B cell (primary cell): ENCODE measurements at regions not wholly inside any gene's neighbourhood (a gene's known extent, or its start where the extent isn't known, plus 50 kb on each side); places are given as distances from the start of the nearest gene placed in this dataset.

Experiments used
- ATAC-seq: fragments of 200-7000 bp; cut with Tn5 transposase; one replicate; pipeline ENCODE4 v1.10.0; 2021; ENCODE audit warnings: low read depth, mild to moderate bottlenecking, moderate number of reproducible peaks, moderate library complexity
- CTCF ChIA-PET: fragments of 350-600 bp; sonication (Branson Sonifier 250); formaldehyde crosslinking; loops from one replicate; lab custom pipeline; 2021; ENCODE audit warnings: antibody characterized with exemption, inconsistent platforms; lab: Charles Lee
- POLR2A ChIA-PET: fragments of 350-600 bp; sonication (Branson Sonifier 250); formaldehyde crosslinking; loops from one replicate; lab custom pipeline; 2021; ENCODE audit warnings: antibody characterized with exemption; lab: Charles Lee
- DNase-seq: peaks from one replicate; pipeline ENCODE4 v3.0.0; 2013
- H2AFZ ChIP-seq: 2 replicates; pipeline ENCODE4 v1.6.1; 2012; ENCODE audit warnings: mild to moderate bottlenecking, low read depth, low read length; ENCODE audit not compliant: insufficient read depth, poor library complexity, severe bottlenecking
- H3K27ac ChIP-seq, 2 donors: 1 replicate in 1 of 2; 2 replicates in 1 of 2; pipeline ENCODE4 v1.5.1; 2012 to 2013; ENCODE audit warnings: low read length in 2 of 2, mild to moderate bottlenecking in 2 of 2, moderate library complexity in 1 of 2
- H3K27me3 ChIP-seq, 4 experiments: fragments of 200-600 bp in 1 of 4; sonication (generic) in 1 of 4; replicated peaks in 1 of 4; 1 replicate in 2 of 4; 2 replicates in 2 of 4; pipeline versions ENCODE4 v1.6.1 to v1.7.0; 2013 to 2016; ENCODE audit warnings: low read length in 3 of 4, mild to moderate bottlenecking in 2 of 4, mixed read lengths in 1 of 4, moderate library complexity in 1 of 4; ENCODE audit not compliant: insufficient read depth in 4 of 4, control insufficient read depth in 3 of 4; ENCODE audit errors: control extremely low read depth in 1 of 4
- H3K36me3 ChIP-seq, 2 experiments: replicated peaks in 1 of 2; 1 replicate in 1 of 2; 2 replicates in 1 of 2; pipeline versions ENCODE4 v1.6.1 to v1.7.1; 2013; ENCODE audit warnings: low read length in 1 of 2; ENCODE audit not compliant: insufficient read depth in 2 of 2, control insufficient read depth in 1 of 2; ENCODE audit errors: control extremely low read depth in 1 of 2, extremely low read depth in 1 of 2
- H3K4me1 ChIP-seq, 2 donors: fragments of 200-600 bp in 1 of 2; sonication (generic) in 1 of 2; 1 replicate in 1 of 2; 2 replicates in 1 of 2; pipeline versions ENCODE4 v1.5.1 to v1.6.1; 2013 to 2017; ENCODE audit warnings: low read length in 2 of 2; ENCODE audit not compliant: control insufficient read depth in 2 of 2, insufficient read depth in 2 of 2
- H3K4me2 ChIP-seq: replicated peaks from 2 replicates; pipeline ENCODE3; 2012; ENCODE audit warnings: mild to moderate bottlenecking, low read depth, low read length; ENCODE audit not compliant: poor library complexity, severe bottlenecking
- H3K4me3 ChIP-seq, 5 experiments: fragments of 200-600 bp in 1 of 5; sonication (generic) in 1 of 5; 1 replicate in 3 of 5; 2 replicates in 2 of 5; pipeline versions ENCODE4 v1.5.1 to v1.7.0; 2011 to 2016; ENCODE audit warnings: low read length in 4 of 5, mild to moderate bottlenecking in 4 of 5, low read depth in 2 of 5, control low read depth in 1 of 5, moderate library complexity in 1 of 5; ENCODE audit not compliant: insufficient read depth in 1 of 5; ENCODE audit errors: control extremely low read depth in 1 of 5, extremely low read depth in 1 of 5
- H3K79me2 ChIP-seq: fragments of 200-600 bp; sonication (generic); one replicate; pipeline ENCODE4 v1.6.0; 2016; ENCODE audit warnings: low read length; ENCODE audit not compliant: control insufficient read depth, insufficient read depth
- H3K9ac ChIP-seq: fragments of 200-600 bp; sonication (generic); 2 replicates; pipeline ENCODE4 v1.6.1; 2017; ENCODE audit warnings: mild to moderate bottlenecking, low read length, moderate library complexity
- H3K9me3 ChIP-seq, 3 donors: one replicate each; pipeline versions ENCODE4 v1.6.1 to v1.7.1; 2013; ENCODE audit warnings: low read length in 2 of 3; ENCODE audit not compliant: control insufficient read depth in 2 of 3, insufficient read depth in 1 of 3; ENCODE audit errors: control extremely low read depth in 1 of 3
- H4K20me1 ChIP-seq: 2 replicates; pipeline ENCODE4 v1.6.0; 2012; ENCODE audit warnings: mild to moderate bottlenecking, low read length; ENCODE audit not compliant: insufficient read depth, control insufficient read depth, poor library complexity, severe bottlenecking
- H3K27ac Mint-ChIP-seq: one replicate; pipeline ENCODE4 v1.8.0; 2021; ENCODE audit warnings: mixed read lengths
- H3K27me3 Mint-ChIP-seq: one replicate; pipeline ENCODE4 v1.8.0; 2021; ENCODE audit warnings: mixed read lengths
- H3K4me1 Mint-ChIP-seq: one replicate; pipeline ENCODE4 v1.8.0; 2021; ENCODE audit warnings: mixed read lengths
- H3K4me3 Mint-ChIP-seq: one replicate; pipeline ENCODE4 v1.8.0; 2021; ENCODE audit warnings: mixed read lengths
- H3K9me3 Mint-ChIP-seq: one replicate; pipeline ENCODE4 v1.8.0; 2022; ENCODE audit warnings: mixed read lengths; ENCODE audit not compliant: insufficient read depth
- EZH2 ChIP-seq: IDR thresholded peaks from 2 replicates; pipeline ENCODE4 v1.6.1; 2012; ENCODE audit warnings: borderline replicate concordance, low read depth, mild to moderate bottlenecking, moderate library complexity, low read length; ENCODE audit not compliant: insufficient read depth, poor library complexity, severe bottlenecking
- WGBS: methylation state at CpG from one replicate; pipeline ENCODE4 v1.1.5; 2013; ENCODE audit warnings: missing lambda C conversion rate; ENCODE audit not compliant: insufficient coverage; 5-methylcytosine and 5-hydroxymethylcytosine counted together
- intact Hi-C: fragments of 100-400 bp; cut with micrococcal nuclease; formaldehyde crosslinking; loops from one replicate; pipeline ENCODE4 v1.10.0; 2022
- TF ChIP-seq, protein P1 (sequence below): fragments of 200-600 bp; IDR thresholded peaks from one replicate; pipeline ENCODE4 v1.8.0; 2022; ENCODE audit warnings: antibody characterized with exemption, mild to moderate bottlenecking

DNA sequence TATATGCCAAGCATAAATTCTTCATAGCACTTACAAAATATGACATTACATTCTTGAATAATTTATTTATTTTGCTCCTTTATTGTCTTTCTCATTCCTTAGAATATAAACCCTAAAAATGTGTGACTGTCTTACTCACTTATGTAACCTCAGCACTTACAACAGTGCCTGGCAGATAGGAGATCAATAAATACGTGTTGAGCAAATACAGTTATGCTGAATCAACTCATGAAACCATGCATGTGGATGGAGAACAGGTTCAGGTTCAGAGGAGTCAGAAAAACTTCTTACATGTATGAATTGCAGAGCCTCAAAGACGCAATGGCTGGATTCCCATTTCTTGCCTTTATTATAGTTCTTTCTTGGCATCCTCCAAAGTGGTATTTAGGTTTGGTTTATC is 659.4 kb upstream of the CHAC2 start:
- no peak overlapping the region for H3K4me2 ChIP-seq
- Mint-ChIP-seq H3K4me1 (no peaks in the 10 kb centered on the region), H3K4me3 (no peak overlapping the region), H3K27me3 (no peaks in the 10 kb centered on the region), H3K27ac (no peak overlapping the region), H3K9me3 (peaks cover 2% of the 10 kb centered on the region)
- no peaks in the 10 kb centered on the region for H3K27me3 ChIP-seq
- H2AFZ ChIP-seq, result no peak overlapping the region
- H3K79me2 ChIP-seq, result no peaks in the 10 kb centered on the region
- no peak overlapping the region for H3K9ac ChIP-seq
- no peak overlapping the region for H3K4me3 ChIP-seq
- H3K9me3 ChIP-seq, result peaks cover 0 to 8% (median 0%) of the 10 kb centered on the region in 3 donors
- no peaks in the 10 kb centered on the region for H3K4me1 ChIP-seq
- TF ChIP-seq EZH2, result no peak
- TF ChIP-seq, protein P1, sequence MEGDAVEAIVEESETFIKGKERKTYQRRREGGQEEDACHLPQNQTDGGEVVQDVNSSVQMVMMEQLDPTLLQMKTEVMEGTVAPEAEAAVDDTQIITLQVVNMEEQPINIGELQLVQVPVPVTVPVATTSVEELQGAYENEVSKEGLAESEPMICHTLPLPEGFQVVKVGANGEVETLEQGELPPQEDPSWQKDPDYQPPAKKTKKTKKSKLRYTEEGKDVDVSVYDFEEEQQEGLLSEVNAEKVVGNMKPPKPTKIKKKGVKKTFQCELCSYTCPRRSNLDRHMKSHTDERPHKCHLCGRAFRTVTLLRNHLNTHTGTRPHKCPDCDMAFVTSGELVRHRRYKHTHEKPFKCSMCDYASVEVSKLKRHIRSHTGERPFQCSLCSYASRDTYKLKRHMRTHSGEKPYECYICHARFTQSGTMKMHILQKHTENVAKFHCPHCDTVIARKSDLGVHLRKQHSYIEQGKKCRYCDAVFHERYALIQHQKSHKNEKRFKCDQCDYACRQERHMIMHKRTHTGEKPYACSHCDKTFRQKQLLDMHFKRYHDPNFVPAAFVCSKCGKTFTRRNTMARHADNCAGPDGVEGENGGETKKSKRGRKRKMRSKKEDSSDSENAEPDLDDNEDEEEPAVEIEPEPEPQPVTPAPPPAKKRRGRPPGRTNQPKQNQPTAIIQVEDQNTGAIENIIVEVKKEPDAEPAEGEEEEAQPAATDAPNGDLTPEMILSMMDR, result no peak
- DNase-seq (no peak), ATAC-seq (no peak)
- intact Hi-C loops, result no loop called here
- POLR2A ChIA-PET, result no interaction called here
- no CpG with 5 or more reads among the region's 2 CpGs for WGBS
- CTCF ChIA-PET, result no interaction called here
- no peak overlapping the region for H3K27ac ChIP-seq
- H4K20me1 ChIP-seq, result no peaks in the 10 kb centered on the region
- no peaks in the 10 kb centered on the region for H3K36me3 ChIP-seq

DNA sequence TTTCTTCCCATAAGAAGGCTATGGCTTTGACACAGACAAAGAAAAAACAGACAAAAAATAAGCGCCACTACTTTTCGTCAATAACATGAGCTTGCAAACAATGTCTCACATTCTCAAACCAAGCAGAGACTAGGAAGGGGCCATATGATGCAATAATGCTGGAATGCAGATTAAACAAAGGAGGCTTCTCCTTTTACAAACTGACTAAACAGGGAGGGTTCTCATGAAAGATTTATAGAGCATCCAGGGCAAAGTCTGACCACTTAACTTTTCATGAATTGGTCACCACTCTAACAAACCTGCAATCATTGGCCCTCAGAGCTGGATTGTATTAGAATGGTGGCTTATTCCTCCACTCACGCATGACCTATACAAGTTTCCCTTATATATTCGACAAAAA is 663.3 kb upstream of the CHAC2 start:
- H3K4me1 ChIP-seq, result no peaks in the 10 kb centered on the region
- no peak overlapping the region for H3K27ac Mint-ChIP-seq
- H3K4me3 Mint-ChIP-seq, result no peak overlapping the region
- ATAC-seq, result no peak
- peaks cover 2% of the 10 kb centered on the region for H3K9me3 Mint-ChIP-seq
- intact Hi-C loops, result no loop called here
- H3K36me3 ChIP-seq, result no peaks in the 10 kb centered on the region
- H3K4me1 Mint-ChIP-seq, result no peaks in the 10 kb centered on the region
- H3K27ac ChIP-seq, result no peak overlapping the region
- H3K27me3 ChIP-seq, result no peaks in the 10 kb centered on the region
- H3K27me3 Mint-ChIP-seq, result no peaks in the 10 kb centered on the region
- POLR2A ChIA-PET, result no interaction called here
- no peaks in the 10 kb centered on the region for H4K20me1 ChIP-seq
- H3K4me2 ChIP-seq, result no peak overlapping the region
- no CpG with 5 or more reads among the region's 4 CpGs for WGBS
- no peak overlapping the region for H3K4me3 ChIP-seq
- H3K9me3 ChIP-seq, result peaks cover 0 to 4% (median 0%) of the 10 kb centered on the region in 3 donors
- no peak overlapping the region for H2AFZ ChIP-seq
- CTCF ChIA-PET, result no interaction called here
- no peak overlapping the region for H3K9ac ChIP-seq
- TF ChIP-seq EZH2, result no peak
- TF ChIP-seq, protein P1, result no peak
- no peak for DNase-seq
- H3K79me2 ChIP-seq, result no peaks in the 10 kb centered on the region
